GM12878 (cell line): ENCODE measurements at regions not wholly inside any gene's neighbourhood (a gene's known extent, or its start where the extent isn't known, plus 50 kb on each side); places are given as distances from the start of the nearest gene placed in this dataset.

ENCODE experiments used
- ATAC-seq: fragments of 200-7000 bp; cut with Tn5 transposase; 3 replicates; pipeline ENCODE4 v1.9.1; 2020; ENCODE audit warnings: mild to moderate bottlenecking, moderate library complexity
- BruUV-seq: library from RNA; stranded (reverse); fragments of 400-500 nt; replicated peaks from 2 replicates; lab custom pipeline; 2021; lab: Mats Ljungman, UMichigan
- CTCF ChIA-PET: fragments of 300-600 bp; sonication (Branson Sonifier 250); formaldehyde crosslinking; extraction: SDS; loops from one replicate; lab custom pipeline; 2021; ENCODE audit warnings: inconsistent platforms; lab: Yijun Ruan, JAX
- POLR2A ChIA-PET: fragments of 350-600 bp; formaldehyde crosslinking; extraction: SDS; loops from one replicate; lab custom pipeline; 2021; ENCODE audit warnings: inconsistent platforms; lab: Charles Lee
- RAD21 ChIA-PET: fragments of 300-600 bp; sonication (Branson Sonifier 250); formaldehyde crosslinking; loops from one replicate; lab custom pipeline; 2023; ENCODE audit warnings: antibody characterized with exemption; ENCODE audit not compliant: unreplicated experiment; lab: Charles Lee
- SMC1A ChIA-PET: fragments of 300-600 bp; sonication (Branson Sonifier 250); formaldehyde crosslinking; loops from one replicate; lab custom pipeline; 2023; ENCODE audit not compliant: unreplicated experiment, uncharacterized antibody; lab: Charles Lee
- DNase-seq: peaks from one replicate; pipeline ENCODE4 v3.0.0-alpha.2; 2011; ENCODE audit warnings: low read depth, low spot score
- FAIRE-seq: peaks from 3 replicates; lab custom pipeline; 2011; peaks lifted over from hg19 to GRCh38; lab: Jason Lieb, UNC
- H2AFZ ChIP-seq: 2 replicates; pipeline ENCODE4 v1.6.0; 2011; ENCODE audit warnings: low read depth, low read length, control low read depth; ENCODE audit not compliant: control insufficient read depth
- H3K27ac ChIP-seq: 2 replicates; pipeline ENCODE4 v1.5.1; 2011; ENCODE audit warnings: control low read depth; ENCODE audit not compliant: control insufficient read depth, insufficient read depth
- H3K27me3 ChIP-seq, 2 experiments: replicated peaks in 1 of 2; 2 replicates each; pipeline versions ENCODE4 v1.6.0 to v1.6.1; 2011; ENCODE audit warnings: low read length in 1 of 2; ENCODE audit not compliant: control insufficient read depth in 2 of 2, insufficient read depth in 2 of 2
- H3K36me3 ChIP-seq, 2 experiments: 2 replicates each; pipeline ENCODE4 v1.5.1; 2011; ENCODE audit warnings: low read length in 1 of 2; ENCODE audit not compliant: control insufficient read depth in 2 of 2, insufficient read depth in 2 of 2
- H3K4me1 ChIP-seq: 2 replicates; pipeline ENCODE4 v1.6.1; 2011; ENCODE audit warnings: mild to moderate bottlenecking, low read length, moderate library complexity, mixed read lengths; ENCODE audit not compliant: control insufficient read depth, insufficient read depth
- H3K4me2 ChIP-seq: 2 replicates; pipeline ENCODE4 v1.6.0; 2011; ENCODE audit warnings: control low read depth; ENCODE audit not compliant: control insufficient read depth, insufficient read depth
- H3K4me3 ChIP-seq: fragments of 200-600 bp; sonication (generic); 2 replicates; pipeline ENCODE4 v1.5.1; 2016
- H3K79me2 ChIP-seq: 2 replicates; pipeline ENCODE4 v1.6.0; 2011; ENCODE audit warnings: low read length; ENCODE audit not compliant: control insufficient read depth, insufficient read depth
- H3K9ac ChIP-seq: 2 replicates; pipeline ENCODE4 v1.8.0; 2011; ENCODE audit warnings: low read length, control low read depth, mixed read lengths; ENCODE audit not compliant: control insufficient read depth, insufficient read depth
- H3K9me3 ChIP-seq: replicated peaks from 3 replicates; pipeline ENCODE4 v1.5.1; 2011; ENCODE audit warnings: mild to moderate bottlenecking, low read length; ENCODE audit not compliant: control insufficient read depth, insufficient read depth
- H4K20me1 ChIP-seq: 2 replicates; pipeline ENCODE4 v1.6.0; 2011; ENCODE audit not compliant: control insufficient read depth, insufficient read depth
- FOS ChIP-seq: IDR thresholded peaks from 3 replicates; pipeline ENCODE4 v1.6.1; 2011; ENCODE audit warnings: borderline replicate concordance; ENCODE audit not compliant: insufficient read length; ENCODE audit errors: extremely low read depth
- HDAC6 ChIP-seq: fragments of 200-600 bp; sonication (generic); IDR thresholded peaks from one replicate; pipeline ENCODE4 v1.8.0; 2017; ENCODE audit warnings: antibody characterized with exemption; ENCODE audit not compliant: unreplicated experiment
- MTA3 ChIP-seq: IDR thresholded peaks from 2 replicates; pipeline ENCODE4 v1.6.1; 2012; ENCODE audit warnings: low read length, inconsistent platforms, borderline replicate concordance
- NFYB ChIP-seq: IDR thresholded peaks from 2 replicates; pipeline ENCODE4 v1.6.1; 2011; ENCODE audit warnings: low read depth, mild to moderate bottlenecking, low read length, improper control_type of control experiment, moderate library complexity; ENCODE audit not compliant: insufficient read depth
- NRF1 ChIP-seq: conservative IDR thresholded peaks from 2 replicates; pipeline ENCODE4 v1.6.1; 2011; ENCODE audit warnings: mild to moderate bottlenecking, low read depth, low read length, improper control_type of control experiment
- PML ChIP-seq: IDR thresholded peaks from 2 replicates; pipeline ENCODE4 v1.6.1; 2012; ENCODE audit warnings: low read length, inconsistent platforms
- POLR2AphosphoS2 ChIP-seq: IDR thresholded peaks from 2 replicates; pipeline ENCODE4 v1.6.1; 2011; ENCODE audit warnings: low read depth, mild to moderate bottlenecking, low read length, improper control_type of control experiment, moderate library complexity
- SMARCA5 ChIP-seq: fragments of 450-650 bp; IDR thresholded peaks from 2 replicates; pipeline ENCODE4 v1.6.1; 2017; ENCODE audit warnings: mild to moderate bottlenecking
- SP1 ChIP-seq: IDR thresholded peaks from one replicate; pipeline ENCODE4 v1.6.1; 2011; ENCODE audit warnings: low read depth, low read length
- SREBF2 ChIP-seq: IDR thresholded peaks from 2 replicates; pipeline ENCODE4 v1.6.1; 2012; ENCODE audit warnings: mild to moderate bottlenecking, low read length
- SUPT20H ChIP-seq: IDR thresholded peaks from 2 replicates; pipeline ENCODE4 v1.6.1; 2011; ENCODE audit warnings: low read depth, mild to moderate bottlenecking, low read length, moderate library complexity, borderline replicate concordance; ENCODE audit not compliant: control insufficient read depth
- in situ Hi-C: fragments of 300-500 bp; cut with MboI; formaldehyde crosslinking; loops from 9 replicates; pipeline ENCODE4 v1.14.3; 2018; ENCODE audit warnings: mixed read lengths
- intact Hi-C: fragments of 100-400 bp; cut with micrococcal nuclease; formaldehyde crosslinking; loops from one replicate; pipeline ENCODE4 v1.14.2; 2022; ENCODE audit not compliant: unreplicated experiment

GRCh38 chr20:12410783-12411182 is 493.1 kb downstream of the BTBD3 start:
- intact Hi-C loops, result no loop called here
- H3K36me3 ChIP-seq, result no peaks in the 10 kb centered on the region
- H4K20me1 ChIP-seq, result no peaks in the 10 kb centered on the region
- ChIA-PET POLR2A (no interaction called here), SMC1A (no interaction called here), CTCF (no interaction called here), RAD21 (no interaction called here)
- in situ Hi-C loops, result no loop called here
- no peak overlapping the region for H3K4me2 ChIP-seq
- ATAC-seq (no peak), FAIRE-seq (no peak), DNase-seq (no peak)
- no peaks in the 10 kb centered on the region for H3K27me3 ChIP-seq
- H3K27ac ChIP-seq, result no peak overlapping the region
- no peaks in the 10 kb centered on the region for H3K79me2 ChIP-seq
- no TSS peak for BruUV-seq
- H3K4me3 ChIP-seq, result no peak overlapping the region
- no peak overlapping the region for H2AFZ ChIP-seq
- no peak for TF ChIP-seq HDAC6
- no peak for TF ChIP-seq NRF1
- TF ChIP-seq NFYB, result no peak
- no peak for TF ChIP-seq SUPT20H
- no peak for TF ChIP-seq PML
- TF ChIP-seq SREBF2, result no peak
- no peak for TF ChIP-seq SMARCA5
- TF ChIP-seq FOS, result no peak
- no peak for TF ChIP-seq SP1
- no peak for TF ChIP-seq POLR2AphosphoS2
- TF ChIP-seq MTA3, result no peak
- H3K4me1 ChIP-seq, result no peaks in the 10 kb centered on the region
- H3K9me3 ChIP-seq, result no peaks in the 10 kb centered on the region
- no peak overlapping the region for H3K9ac ChIP-seq
